Activated B cell treated with CpG ODN at 0.5 μM for 24 hours (primary cell): ENCODE measurements at regions not wholly inside any gene's neighbourhood (a gene's known extent, or its start where the extent isn't known, plus 50 kb on each side); places are given as distances from the start of the nearest gene placed in this dataset.

ENCODE experiments used
- ATAC-seq: fragments of 200-7000 bp; cut with Tn5 transposase; one replicate; pipeline ENCODE4 v1.10.0; 2021; ENCODE audit warnings: low read depth, mild to moderate bottlenecking, moderate library complexity
- CTCF ChIA-PET: fragments of 350-600 bp; sonication (Branson Sonifier 250); formaldehyde crosslinking; loops from one replicate; lab custom pipeline; 2021; ENCODE audit warnings: antibody characterized with exemption; lab: Charles Lee
- POLR2A ChIA-PET: fragments of 350-600 bp; sonication (Branson Sonifier 250); formaldehyde crosslinking; loops from one replicate; lab custom pipeline; 2021; ENCODE audit warnings: antibody characterized with exemption; lab: Charles Lee
- DNase-seq: peaks from one replicate; pipeline ENCODE4 v3.0.0; 2022
- H3K27ac Mint-ChIP-seq: one replicate; pipeline ENCODE4 v1.8.0; 2020; ENCODE audit warnings: mixed read lengths
- H3K27me3 Mint-ChIP-seq: one replicate; pipeline ENCODE4 v1.8.0; 2021; ENCODE audit warnings: mixed read lengths
- H3K36me3 Mint-ChIP-seq: one replicate; pipeline ENCODE4 v1.8.0; 2021; ENCODE audit warnings: low read depth, mixed read lengths
- H3K4me1 Mint-ChIP-seq: one replicate; pipeline ENCODE4 v1.8.0; 2021; ENCODE audit warnings: mixed read lengths
- H3K4me3 Mint-ChIP-seq: one replicate; pipeline ENCODE4 v1.8.0; 2020; ENCODE audit warnings: mild to moderate bottlenecking, mixed read lengths
- H3K9me3 Mint-ChIP-seq: one replicate; pipeline ENCODE4 v1.8.0; 2020; ENCODE audit warnings: mixed read lengths
- CTCF ChIP-seq: fragments of 200-600 bp; IDR thresholded peaks from one replicate; pipeline ENCODE4 v1.8.0; 2022; ENCODE audit warnings: antibody characterized with exemption, mild to moderate bottlenecking
- intact Hi-C: fragments of 100-400 bp; cut with micrococcal nuclease; formaldehyde crosslinking; loops from one replicate; pipeline ENCODE4 v1.15.1; 2024

GRCh38 chr22:27329131-27329850 lies 472.3 kb downstream of the MN1 start:
- H3K4me1 Mint-ChIP-seq, result peaks cover 2% of the 10 kb centered on the region
- H3K9me3 Mint-ChIP-seq, result no peaks in the 10 kb centered on the region
- H3K36me3 Mint-ChIP-seq, result no peaks in the 10 kb centered on the region
- H3K4me3 Mint-ChIP-seq, result no peak overlapping the region
- no peak overlapping the region for H3K27ac Mint-ChIP-seq
- intact Hi-C loops, result no loop called here
- ATAC-seq (no peak), DNase-seq (no peak)
- peaks cover 20% of the 10 kb centered on the region for H3K27me3 Mint-ChIP-seq
- POLR2A ChIA-PET, result no interaction called here
- TF ChIP-seq CTCF, result no peak
- CTCF ChIA-PET, result no interaction called here

- no peak for DNase-seq
- peaks cover 21% of the 10 kb centered on the region for H3K27me3 Mint-ChIP-seq
- H3K27ac Mint-ChIP-seq, result no peak overlapping the region
- H3K36me3 Mint-ChIP-seq, result no peaks in the 10 kb centered on the region
- H3K4me3 Mint-ChIP-seq, result no peak overlapping the region
- no peak for TF ChIP-seq CTCF
- intact Hi-C loops, result no loop called here
- ATAC-seq, result no peak
- no peaks in the 10 kb centered on the region for H3K9me3 Mint-ChIP-seq
- ChIA-PET CTCF (no interaction called here), POLR2A (no interaction called here)
- H3K4me1 Mint-ChIP-seq, result peaks cover 2% of the 10 kb centered on the region
These were observed 471.4 kb downstream of the MN1 start for GRCh38 chr22:27329966-27330645.

- H3K9me3 Mint-ChIP-seq, result no peaks in the 10 kb centered on the region
- no peak overlapping the region for H3K27ac Mint-ChIP-seq
- ATAC-seq (no peak), DNase-seq (no peak)
- no peaks in the 10 kb centered on the region for H3K36me3 Mint-ChIP-seq
- H3K4me1 Mint-ChIP-seq, result peaks cover 2% of the 10 kb centered on the region
- no peak for TF ChIP-seq CTCF
- H3K27me3 Mint-ChIP-seq, result peaks cover 21% of the 10 kb centered on the region
- intact Hi-C loops, result no loop called here
- CTCF ChIA-PET, result interaction anchor here (0.7 kb wide), 1 partner anchor 73 kb away, joined by 3 read pairs; no protein-coding TSS in a partner anchor
- POLR2A ChIA-PET, result no interaction called here
- no peak overlapping the region for H3K4me3 Mint-ChIP-seq
These were observed 469.9 kb downstream of the MN1 start for GRCh38 chr22:27331526-27332281.

GRCh38 chr22:27335102-27335660 lies 466.4 kb downstream of the MN1 start:
- TF ChIP-seq CTCF, result no peak
- ChIA-PET CTCF (no interaction called here), POLR2A (no interaction called here)
- peaks cover 21% of the 10 kb centered on the region for H3K27me3 Mint-ChIP-seq
- H3K4me1 Mint-ChIP-seq, result no peaks in the 10 kb centered on the region
- H3K9me3 Mint-ChIP-seq, result no peaks in the 10 kb centered on the region
- DNase-seq, result no peak
- no peak for ATAC-seq
- no peaks in the 10 kb centered on the region for H3K36me3 Mint-ChIP-seq
- H3K4me3 Mint-ChIP-seq, result no peak overlapping the region
- no peak overlapping the region for H3K27ac Mint-ChIP-seq
- intact Hi-C loops, result no loop called here
